HG03469 (cell line): ENCODE measurements at regions not wholly inside any gene's neighbourhood (a gene's known extent, or its start where the extent isn't known, plus 50 kb on each side); places are given as distances from the start of the nearest gene placed in this dataset.

Experiments
- ATAC-seq: cut with Tn5 transposase; IDR thresholded peaks from one replicate; pipeline ENCODE4 v1.9.1; 2021; ENCODE audit warnings: mild to moderate bottlenecking, moderate library complexity, moderate number of reproducible peaks; ENCODE audit not compliant: unreplicated experiment

GRCh38 chr17:77851921-77852320 is 106.6 kb upstream of the TNRC6C start:
- ATAC-seq = no peak

DNA sequence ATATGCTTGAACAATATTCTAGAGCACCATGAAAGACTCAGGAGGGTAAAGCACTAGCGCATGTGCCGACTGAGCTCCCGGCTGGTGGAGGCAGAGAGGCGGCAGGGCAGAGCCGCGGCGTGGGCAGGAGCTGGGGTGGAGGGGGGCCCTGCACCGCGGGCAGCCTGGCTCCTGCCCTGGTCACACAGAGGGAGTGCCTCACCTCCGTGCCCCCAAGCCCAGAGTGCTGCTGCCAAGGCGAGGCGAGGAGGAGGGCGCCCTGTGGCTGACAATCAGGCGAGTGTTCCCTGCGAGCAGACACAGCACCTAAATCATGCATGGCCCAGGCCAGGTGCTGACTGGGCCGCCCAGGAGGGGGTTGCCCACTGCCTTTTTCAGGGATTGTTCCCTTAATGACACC is 105.8 kb upstream of the TNRC6C start:
- ATAC-seq = no peak

DNA sequence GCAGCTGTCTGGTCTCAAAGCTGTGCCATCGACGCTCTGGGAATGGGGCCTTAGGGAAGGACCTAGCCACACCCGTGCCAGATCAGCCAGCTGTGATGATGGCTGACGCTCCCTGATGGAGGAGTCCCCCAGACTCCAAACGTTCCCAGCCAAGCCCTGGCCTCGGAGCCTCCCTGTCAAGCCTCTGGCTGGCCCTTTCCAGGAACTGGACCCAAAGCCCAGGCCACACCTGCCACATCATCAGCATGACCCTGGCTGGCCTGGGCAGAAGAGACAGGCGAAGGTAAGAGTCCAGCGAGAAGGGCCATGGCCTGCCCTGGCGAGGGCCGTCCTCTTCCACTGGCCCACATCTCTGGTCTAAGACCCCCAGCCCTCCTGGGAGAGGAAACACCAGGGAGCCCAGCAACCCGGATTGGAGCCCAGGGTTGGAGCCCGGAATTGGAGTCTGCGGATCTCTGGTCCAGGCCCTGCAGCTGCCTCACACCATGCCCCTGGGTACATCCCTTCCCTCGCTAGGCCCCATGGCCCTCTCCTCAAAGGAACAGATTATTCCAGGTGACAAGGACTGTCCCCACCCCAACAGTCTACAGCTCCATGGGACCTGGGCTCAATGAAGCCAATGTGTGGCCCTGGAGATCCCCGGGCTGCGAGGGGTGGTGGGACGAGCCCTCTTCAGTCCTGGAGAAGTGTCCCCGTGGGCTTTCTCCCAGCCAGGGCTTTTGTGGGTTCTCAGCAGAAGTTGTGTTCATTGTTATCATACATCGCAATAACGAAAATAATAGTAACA is 105.1 kb upstream of the TNRC6C start:
- ATAC-seq = no peak

DNA sequence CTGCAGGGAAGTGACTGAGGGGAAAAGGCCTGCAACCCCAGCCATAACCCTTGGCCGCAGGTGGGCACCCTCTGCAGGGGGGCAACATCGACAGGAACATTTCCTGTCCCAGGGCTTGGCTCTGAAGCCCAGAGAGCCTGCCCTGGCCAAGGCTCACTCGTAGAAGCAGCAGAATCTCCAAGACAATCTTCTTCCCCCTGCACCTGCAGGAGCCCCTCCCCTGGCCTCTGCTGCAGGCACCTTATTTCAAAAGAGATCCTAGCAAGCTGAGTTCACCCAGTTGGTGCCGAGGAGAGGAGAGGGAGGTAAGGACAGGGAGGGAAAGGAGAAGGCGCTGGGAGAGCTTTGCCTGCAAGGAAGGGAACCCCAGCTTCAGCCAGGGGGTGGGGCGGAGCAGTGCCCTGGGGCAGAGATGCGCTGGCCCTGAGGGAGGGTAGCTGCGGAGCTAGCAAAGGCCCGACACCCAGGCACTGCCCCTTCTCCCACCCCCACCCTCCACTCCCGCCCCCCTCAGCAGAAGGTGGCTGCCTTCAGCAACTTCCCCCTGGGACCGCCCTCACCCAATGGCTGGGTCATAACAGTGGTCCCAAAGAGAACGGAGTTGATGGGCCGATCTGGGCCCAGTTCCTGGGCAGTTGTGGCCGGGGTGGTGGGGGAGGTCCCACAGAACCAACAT is 104.3 kb upstream of the TNRC6C start:
- no peak for ATAC-seq

DNA sequence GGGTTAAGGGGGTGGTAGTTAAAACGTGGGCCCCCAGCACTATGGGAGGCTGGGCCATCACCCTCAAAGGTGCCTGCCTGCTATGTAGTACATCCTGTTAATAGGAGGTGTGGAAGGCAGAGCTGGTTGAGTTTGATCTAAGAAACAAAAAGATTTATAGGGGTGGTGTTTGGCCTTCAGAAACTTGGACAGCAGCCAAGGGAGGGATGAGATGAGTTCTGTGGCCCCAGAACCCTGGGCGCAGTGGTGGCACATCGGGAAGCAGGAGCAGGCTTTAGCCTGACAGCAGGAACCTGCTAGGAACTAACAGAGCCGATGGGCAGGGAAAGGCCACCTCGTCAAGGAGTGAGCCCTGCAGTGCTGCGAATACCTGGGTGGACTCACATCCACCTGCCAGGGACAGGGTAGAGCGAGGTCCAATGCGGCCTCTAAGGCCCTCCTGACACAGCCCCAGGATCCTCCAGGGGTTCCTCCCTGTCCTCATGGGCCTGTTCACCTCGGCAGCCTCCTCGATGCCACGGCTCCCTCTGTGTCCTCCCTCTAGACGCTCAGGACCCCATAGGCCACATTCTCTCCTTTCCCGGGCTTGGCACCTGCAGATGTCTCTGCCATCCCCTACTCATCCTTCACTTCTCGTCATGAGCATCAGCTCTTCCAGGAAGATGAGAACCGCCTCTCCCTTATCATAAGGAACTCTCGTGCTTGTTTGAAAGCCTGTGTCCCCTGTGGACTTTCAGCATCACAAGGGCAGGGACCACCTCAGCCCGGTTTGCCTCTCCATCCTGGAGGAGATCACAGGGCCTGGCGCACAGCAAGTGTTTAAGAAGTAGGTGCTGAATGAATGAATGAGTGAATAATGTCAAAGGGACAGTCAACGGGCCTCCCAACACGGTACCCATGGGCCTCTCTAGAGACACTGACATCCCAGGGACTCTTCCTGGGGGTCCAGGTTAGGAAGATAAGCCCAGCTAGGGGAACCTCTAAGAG is 103.5 kb upstream of the TNRC6C start:
- ATAC-seq = no peak

DNA sequence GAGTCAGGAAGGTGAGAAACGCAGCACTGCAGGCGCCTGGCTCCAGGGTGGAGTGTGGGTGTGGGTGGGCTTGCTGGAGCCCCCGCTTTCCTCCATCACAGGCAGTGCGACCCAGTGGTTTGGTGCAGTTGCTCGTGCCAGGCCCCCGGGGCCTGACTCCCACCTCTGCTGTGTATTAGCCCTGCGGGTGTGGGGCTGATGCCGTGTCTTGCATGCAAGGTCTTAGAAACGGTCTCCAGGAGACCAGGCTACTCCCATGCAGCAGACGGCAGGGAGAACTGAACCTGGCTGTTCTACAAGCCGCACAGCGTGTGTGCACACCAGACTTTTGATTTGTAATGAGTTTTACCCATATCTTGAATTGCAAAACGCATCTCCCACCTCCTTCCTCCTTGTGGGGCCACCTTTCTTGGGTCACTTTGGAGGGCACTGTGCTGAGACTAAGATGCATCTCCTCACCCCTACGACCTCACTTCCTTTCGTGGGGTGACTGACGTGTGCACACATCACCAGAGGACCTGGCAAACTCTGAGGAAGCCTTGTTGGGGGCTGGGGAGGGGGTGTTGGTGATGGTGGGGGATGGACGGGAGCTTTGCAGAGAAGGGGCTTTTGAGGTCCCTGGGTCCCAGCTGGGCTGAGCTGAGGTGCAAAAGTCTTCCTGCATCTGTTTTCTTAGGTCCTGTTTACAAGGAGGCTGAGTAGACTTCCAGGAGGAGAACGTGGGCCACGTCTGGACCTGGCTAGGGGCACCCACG is 101.8 kb upstream of the TNRC6C start:
- no peak for ATAC-seq

GRCh38 chr17:77857306-77857555 is 101.3 kb upstream of the TNRC6C start:
- ATAC-seq = no peak

GRCh38 chr17:77857613-77858012 is 100.9 kb upstream of the TNRC6C start:
- no peak for ATAC-seq

GRCh38 chr17:77858291-77859034 is 100.0 kb upstream of the TNRC6C start:
- no peak for ATAC-seq

DNA sequence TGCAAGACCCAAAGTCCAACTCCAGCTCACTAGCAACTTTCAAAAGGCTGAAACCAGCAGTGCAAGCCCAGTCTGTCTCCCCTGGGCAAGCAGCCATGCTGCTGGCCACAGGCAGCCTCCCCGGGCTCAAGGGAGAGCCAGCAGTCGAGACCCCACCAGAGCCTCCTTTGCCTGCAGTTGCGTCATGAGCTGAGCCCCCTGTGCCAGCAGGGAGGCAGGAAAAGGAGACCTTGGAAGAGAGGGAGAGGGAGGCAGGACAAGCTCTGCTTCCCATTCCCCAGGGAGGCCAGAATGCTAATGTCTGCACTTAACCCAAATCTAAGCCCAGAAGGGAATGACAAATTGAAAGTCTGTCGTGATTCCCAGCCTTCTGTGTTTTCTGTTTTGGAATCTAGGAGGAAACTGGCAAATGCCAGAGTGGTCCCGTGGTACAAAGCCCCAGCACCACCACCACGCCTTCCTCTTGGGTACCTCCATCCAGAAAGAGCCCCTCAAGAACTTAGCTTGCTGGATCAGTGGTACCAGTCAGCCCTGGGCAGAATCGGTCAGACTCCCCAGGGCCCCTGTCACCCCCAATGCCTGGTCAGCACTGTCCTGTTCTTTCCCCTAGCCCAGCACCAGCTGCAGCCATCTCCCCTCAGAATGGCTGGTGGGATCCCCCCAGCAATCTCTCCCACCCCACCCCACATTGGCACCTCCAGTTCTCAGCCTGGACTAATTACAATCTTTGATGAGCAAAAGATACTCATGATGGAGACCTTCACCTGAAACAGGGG is 99.3 kb upstream of the TNRC6C start:
- no peak for ATAC-seq

DNA sequence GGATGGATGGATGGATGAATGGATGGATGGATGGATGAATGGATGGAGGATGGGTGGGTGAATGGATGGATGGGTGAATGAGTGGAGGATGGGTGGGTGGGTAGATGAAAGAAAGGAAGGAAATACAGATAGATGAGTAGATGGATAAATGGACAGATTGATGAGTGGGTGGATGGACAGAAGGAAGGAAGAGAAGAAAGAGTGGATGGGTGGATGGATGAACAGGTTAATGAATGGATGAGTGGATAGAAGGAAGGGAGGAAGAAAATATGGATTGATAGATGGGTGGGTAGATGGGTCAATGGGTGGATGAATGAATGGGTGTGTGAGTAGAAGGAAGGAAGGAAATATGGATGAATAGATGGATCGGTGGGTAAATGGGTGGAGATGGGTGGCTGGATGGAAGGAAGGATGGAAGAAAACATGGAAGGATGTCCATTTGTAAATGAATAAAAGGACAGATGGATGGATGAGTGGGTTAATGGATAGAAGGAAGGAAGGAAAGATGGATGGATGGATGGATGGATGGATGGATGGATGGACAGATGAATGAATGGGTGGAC is 97.3 kb upstream of the TNRC6C start:
- ATAC-seq = no peak

GRCh38 chr17:77861981-77862645 is 96.4 kb upstream of the TNRC6C start:
- ATAC-seq = no peak

- ATAC-seq = no peak
Measured at GRCh38 chr17:77862890-77863813, 95.4 kb upstream of the TNRC6C start.

DNA sequence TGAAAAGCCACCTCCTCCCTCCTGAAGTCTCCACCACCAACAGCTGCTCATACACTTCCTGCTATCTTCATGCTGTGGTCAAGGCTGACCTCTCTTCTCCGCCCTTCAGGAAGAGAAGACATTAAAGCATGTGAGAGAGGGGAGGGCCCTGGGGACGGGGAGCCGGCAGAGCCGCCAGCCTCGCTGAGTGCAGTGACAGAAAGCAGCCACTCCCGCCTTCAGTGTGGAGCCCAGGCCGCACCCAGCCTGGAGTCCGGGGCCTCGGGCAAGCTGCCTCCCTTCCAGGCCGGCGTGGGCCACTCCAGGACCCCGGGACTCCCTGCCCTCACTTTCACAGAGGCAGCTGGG is 94.7 kb upstream of the TNRC6C start:
- no peak for ATAC-seq

DNA sequence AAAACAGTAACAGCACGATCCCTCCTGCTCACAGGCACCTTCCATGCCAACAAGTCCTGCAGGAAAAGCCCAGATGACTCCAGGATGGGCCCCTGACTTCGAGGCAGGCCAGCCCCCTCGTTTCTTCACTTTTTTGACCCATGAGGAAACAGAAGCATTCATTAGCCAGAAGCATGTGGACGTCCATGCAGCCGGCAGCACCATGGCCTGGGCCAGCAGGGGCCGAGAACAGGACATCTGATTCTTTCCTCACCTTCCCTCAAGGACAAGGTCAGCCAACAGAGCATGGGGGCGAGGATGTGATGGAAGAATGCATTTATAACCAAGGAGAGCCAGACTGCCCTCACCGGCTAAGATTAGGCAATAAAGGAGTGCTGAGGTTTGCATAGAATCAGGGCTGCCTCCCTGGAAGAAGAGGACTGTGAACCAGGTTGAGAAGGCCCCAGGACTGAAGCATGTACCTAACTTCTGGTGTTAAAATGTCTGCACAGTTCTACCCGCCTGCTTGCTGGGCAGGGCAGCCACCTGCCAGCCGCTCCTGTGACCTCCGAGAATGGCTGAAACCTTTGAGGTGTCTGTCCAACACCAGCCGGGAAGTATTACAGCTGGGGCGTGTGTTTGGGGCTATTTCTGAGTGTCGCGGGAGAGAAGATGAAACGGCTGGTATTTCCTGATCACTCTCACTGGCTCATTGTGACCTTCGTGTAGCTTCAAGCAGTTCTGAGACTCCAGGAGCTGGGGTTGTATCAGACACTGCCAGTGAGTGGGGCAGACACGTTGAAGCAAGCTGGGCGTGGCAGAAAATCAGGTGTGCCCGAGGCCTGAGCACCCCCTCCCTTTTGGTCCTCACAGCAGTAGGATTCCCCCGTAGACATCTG is 94.0 kb upstream of the TNRC6C start:
- ATAC-seq = no peak

- ATAC-seq = no peak
Measured at GRCh38 chr17:77865112-77865611, 93.3 kb upstream of the TNRC6C start.
